MCF 10A (cell line): ENCODE measurements at regions not wholly inside any gene's neighbourhood (a gene's known extent, or its start where the extent isn't known, plus 50 kb on each side); places are given as distances from the start of the nearest gene placed in this dataset.

Experiments
- BruUV-seq: library from RNA; stranded (reverse); fragments of 400-500 nt; replicated peaks from 2 replicates; lab custom pipeline; 2021; lab: Mats Ljungman, UMichigan
- CTCF ChIA-PET: fragments of 300-600 bp; sonication (Branson Sonifier 250); formaldehyde crosslinking; extraction: SDS; loops from one replicate; lab custom pipeline; 2021; ENCODE audit warnings: antibody characterized with exemption, inconsistent platforms; lab: Yijun Ruan, JAX
- POLR2A ChIA-PET: fragments of 300-600, 350-650 bp; sonication (Branson Sonifier 250); formaldehyde crosslinking; extraction: SDS; loops from one replicate; lab custom pipeline; 2020; ENCODE audit warnings: antibody characterized with exemption, inconsistent platforms; lab: Yijun Ruan, JAX
- DNase-seq: peaks from one replicate; pipeline ENCODE4 v3.0.0-alpha.2; 2018; ENCODE audit not compliant: unreplicated experiment
- H3K27ac Mint-ChIP-seq: one replicate; pipeline ENCODE4 v1.8.0; 2022; ENCODE audit warnings: mild to moderate bottlenecking, low read depth, mixed read lengths; ENCODE audit not compliant: unreplicated experiment
- H3K27me3 Mint-ChIP-seq: one replicate; pipeline ENCODE4 v1.8.0; 2022; ENCODE audit warnings: mixed read lengths; ENCODE audit not compliant: insufficient read depth, unreplicated experiment
- H3K36me3 Mint-ChIP-seq: one replicate; pipeline ENCODE4 v1.8.0; 2022; ENCODE audit warnings: mild to moderate bottlenecking, moderate library complexity, mixed read lengths; ENCODE audit not compliant: insufficient read depth, unreplicated experiment
- H3K4me1 Mint-ChIP-seq: one replicate; pipeline ENCODE4 v1.8.0; 2022; ENCODE audit warnings: mixed read lengths; ENCODE audit not compliant: insufficient read depth, unreplicated experiment
- H3K4me3 Mint-ChIP-seq: one replicate; pipeline ENCODE4 v1.8.0; 2022; ENCODE audit warnings: mild to moderate bottlenecking, moderate library complexity, mixed read lengths; ENCODE audit not compliant: unreplicated experiment
- H3K9me3 Mint-ChIP-seq: one replicate; pipeline ENCODE4 v1.8.0; 2022; ENCODE audit warnings: mixed read lengths; ENCODE audit not compliant: unreplicated experiment
- CTCF ChIP-seq: fragments of 200-600 bp; IDR thresholded peaks from one replicate; pipeline ENCODE4 v1.8.0; 2022; ENCODE audit warnings: antibody characterized with exemption, mild to moderate bottlenecking; ENCODE audit not compliant: unreplicated experiment
- intact Hi-C: fragments of 100-400 bp; cut with micrococcal nuclease; formaldehyde crosslinking; loops from 2 replicates; pipeline ENCODE4 v1.14.1; 2022

- no peak overlapping the region for H3K27ac Mint-ChIP-seq
- ChIA-PET POLR2A (no interaction called here), CTCF (interaction anchor here (0.7 kb wide), 1 partner anchor 966 kb away, joined by 3 read pairs; no protein-coding TSS in a partner anchor)
- no peak overlapping the region for H3K4me3 Mint-ChIP-seq
- TF ChIP-seq CTCF, result no peak
- intact Hi-C loops, result no loop called here
- BruUV-seq, result no TSS peak
- no peaks in the 10 kb centered on the region for H3K4me1 Mint-ChIP-seq
- H3K27me3 Mint-ChIP-seq, result no peaks in the 10 kb centered on the region
- H3K36me3 Mint-ChIP-seq, result no peaks in the 10 kb centered on the region
- peaks cover 11% of the 10 kb centered on the region for H3K9me3 Mint-ChIP-seq
- no peak for DNase-seq
These were observed 123.5 kb downstream of the TTC8 start for GRCh38 chr14:88947646-88948598.

GRCh38 chr14:88950069-88950468 lies 125.6 kb downstream of the TTC8 start:
- TF ChIP-seq CTCF, result no peak
- no peaks in the 10 kb centered on the region for H3K36me3 Mint-ChIP-seq
- intact Hi-C loops, result no loop called here
- DNase-seq, result no peak
- no peak overlapping the region for H3K27ac Mint-ChIP-seq
- no peaks in the 10 kb centered on the region for H3K27me3 Mint-ChIP-seq
- H3K4me1 Mint-ChIP-seq, result no peaks in the 10 kb centered on the region
- H3K4me3 Mint-ChIP-seq, result no peak overlapping the region
- peaks cover 11% of the 10 kb centered on the region for H3K9me3 Mint-ChIP-seq
- ChIA-PET CTCF (no interaction called here), POLR2A (no interaction called here)
- BruUV-seq, result no TSS peak

- no peaks in the 10 kb centered on the region for H3K36me3 Mint-ChIP-seq
- POLR2A ChIA-PET, result no interaction called here
- no peaks in the 10 kb centered on the region for H3K27me3 Mint-ChIP-seq
- BruUV-seq, result no TSS peak
- no peak for DNase-seq
- no peak overlapping the region for H3K27ac Mint-ChIP-seq
- CTCF ChIA-PET, result no interaction called here
- H3K9me3 Mint-ChIP-seq, result peaks cover 11% of the 10 kb centered on the region
- no peak for TF ChIP-seq CTCF
- H3K4me3 Mint-ChIP-seq, result no peak overlapping the region
- intact Hi-C loops, result no loop called here
- no peaks in the 10 kb centered on the region for H3K4me1 Mint-ChIP-seq
These were observed 126.9 kb downstream of the TTC8 start for GRCh38 chr14:88951370-88951769.

GRCh38 chr14:88952901-88953300 lies 128.4 kb downstream of the TTC8 start:
- H3K27me3 Mint-ChIP-seq, result no peaks in the 10 kb centered on the region
- no peaks in the 10 kb centered on the region for H3K36me3 Mint-ChIP-seq
- no peak overlapping the region for H3K27ac Mint-ChIP-seq
- no peaks in the 10 kb centered on the region for H3K4me1 Mint-ChIP-seq
- H3K9me3 Mint-ChIP-seq, result peaks cover 11% of the 10 kb centered on the region
- POLR2A ChIA-PET, result interaction anchor here (1.5 kb wide), 1 partner anchor 9 kb away, joined by 3 read pairs; no protein-coding TSS in a partner anchor
- H3K4me3 Mint-ChIP-seq, result no peak overlapping the region
- no peak for TF ChIP-seq CTCF
- DNase-seq, result no peak
- BruUV-seq, result no TSS peak
- intact Hi-C loops, result no loop called here
- CTCF ChIA-PET, result no interaction called here
